HEK293T (cell line): ENCODE measurements at regions not wholly inside any gene's neighbourhood (a gene's known extent, or its start where the extent isn't known, plus 50 kb on each side); places are given as distances from the start of the nearest gene placed in this dataset.

Experiments used
- CTCF ChIA-PET: fragments of 350-600 bp; formaldehyde crosslinking; extraction: SDS; loops from one replicate; lab custom pipeline; 2021; ENCODE audit warnings: antibody characterized with exemption, inconsistent platforms; lab: Yijun Ruan, JAX
- POLR2A ChIA-PET: fragments of 350-600 bp; formaldehyde crosslinking; extraction: SDS; loops from one replicate; lab custom pipeline; 2020; ENCODE audit warnings: antibody characterized with exemption, inconsistent platforms; lab: Yijun Ruan, JAX
- DNase-seq: peaks from one replicate; pipeline ENCODE4 v3.0.0; 2012; ENCODE audit warnings: mixed read lengths; ENCODE audit errors: extremely low spot score
- ARNT ChIP-seq: fragments of 450-650 bp; IDR thresholded peaks from 2 replicates; pipeline ENCODE4 v1.6.1; 2017; ENCODE audit warnings: mild to moderate bottlenecking
- BHLHE40 ChIP-seq: fragments of 450-650 bp; IDR thresholded peaks from 2 replicates; pipeline ENCODE4 v1.6.1; 2016; ENCODE audit warnings: mild to moderate bottlenecking, moderate library complexity, borderline replicate concordance
- CTBP1 ChIP-seq: fragments of 450-650 bp; IDR thresholded peaks from 2 replicates; pipeline ENCODE4 v1.6.1; 2016; ENCODE audit warnings: borderline replicate concordance
- ELF4 ChIP-seq: fragments of 450-650 bp; IDR thresholded peaks from 2 replicates; pipeline ENCODE4 v1.6.1; 2017; ENCODE audit warnings: antibody characterized with exemption
- FOXA1 ChIP-seq: fragments of 450-650 bp; IDR thresholded peaks from 2 replicates; pipeline ENCODE4 v1.6.1; 2016; ENCODE audit warnings: mild to moderate bottlenecking
- FOXK2 ChIP-seq: fragments of 450-650 bp; IDR thresholded peaks from 2 replicates; pipeline ENCODE4 v1.6.1; 2016; ENCODE audit warnings: mild to moderate bottlenecking
- FOXM1 ChIP-seq: fragments of 450-650 bp; IDR thresholded peaks from 2 replicates; pipeline ENCODE4 v1.6.1; 2017; ENCODE audit warnings: mild to moderate bottlenecking, borderline replicate concordance
- HDGF ChIP-seq: fragments of 450-650 bp; IDR thresholded peaks from 2 replicates; pipeline ENCODE4 v1.6.1; 2017; ENCODE audit warnings: antibody characterized with exemption, borderline replicate concordance
- L3MBTL2 ChIP-seq: fragments of 450-650 bp; conservative IDR thresholded peaks from 2 replicates; pipeline ENCODE4 v1.6.1; 2016; ENCODE audit warnings: mild to moderate bottlenecking
- LEF1 ChIP-seq: fragments of 450-650 bp; IDR thresholded peaks from 2 replicates; pipeline ENCODE4 v1.6.1; 2017; ENCODE audit warnings: mild to moderate bottlenecking, borderline replicate concordance
- NFRKB ChIP-seq: fragments of 450-650 bp; IDR thresholded peaks from 2 replicates; pipeline ENCODE4 v1.6.1; 2016; ENCODE audit warnings: mild to moderate bottlenecking, moderate library complexity
- PKNOX1 ChIP-seq: fragments of 450-650 bp; IDR thresholded peaks from 2 replicates; pipeline ENCODE4 v1.6.1; 2016
- SP1 ChIP-seq: fragments of 450-650 bp; IDR thresholded peaks from 2 replicates; pipeline ENCODE4 v1.6.1; 2017
- SUZ12 ChIP-seq: fragments of 450-650 bp; IDR thresholded peaks from 2 replicates; pipeline ENCODE4 v1.6.1; 2016; ENCODE audit warnings: mild to moderate bottlenecking
- TARDBP ChIP-seq: fragments of 450-650 bp; IDR thresholded peaks from 2 replicates; pipeline ENCODE4 v1.6.1; 2016
- ZNF384 ChIP-seq: fragments of 450-650 bp; IDR thresholded peaks from 2 replicates; pipeline ENCODE4 v1.6.1; 2016

GRCh38 chr1:188517139-188517538 lies 1688.4 kb downstream of the PLA2G4A start:
- no peak for DNase-seq
- ChIA-PET CTCF (no interaction called here), POLR2A (no interaction called here)
- TF ChIP-seq SUZ12 (no peak), FOXA1 (no peak), SP1 (no peak), ELF4 (no peak), TARDBP (no peak), LEF1 (no peak), NFRKB (no peak), FOXM1 (no peak), HDGF (no peak), BHLHE40 (no peak), PKNOX1 (no peak), ARNT (no peak), L3MBTL2 (no peak), CTBP1 (no peak), ZNF384 (no peak), FOXK2 (no peak)

GRCh38 chr1:188551176-188551575 lies 1722.4 kb downstream of the PLA2G4A start:
- CTCF ChIA-PET, result no interaction called here
- no peak for DNase-seq
- POLR2A ChIA-PET, result no interaction called here
- TF ChIP-seq CTBP1 (no peak), FOXK2 (no peak), FOXA1 (no peak), SP1 (no peak), L3MBTL2 (no peak), ZNF384 (no peak), LEF1 (no peak), ELF4 (no peak), PKNOX1 (no peak), SUZ12 (no peak), FOXM1 (no peak), NFRKB (no peak)

GRCh38 chr1:188557053-188557452 lies 1728.3 kb downstream of the PLA2G4A start:
- TF ChIP-seq HDGF, result no peak
- TF ChIP-seq SUZ12, result no peak
- TF ChIP-seq PKNOX1, result no peak
- TF ChIP-seq ARNT, result no peak
- TF ChIP-seq ELF4, result no peak
- no peak for DNase-seq
- ChIA-PET POLR2A (no interaction called here), CTCF (no interaction called here)

GRCh38 chr1:188582911-188583532 lies 1754.3 kb downstream of the PLA2G4A start:
- ChIA-PET POLR2A (no interaction called here), CTCF (no interaction called here)
- DNase-seq, result no peak
- TF ChIP-seq BHLHE40 (no peak), ELF4 (no peak), FOXA1 (no peak), L3MBTL2 (no peak), ZNF384 (no peak)

- POLR2A ChIA-PET, result no interaction called here
- TF ChIP-seq HDGF (no peak), SUZ12 (no peak), BHLHE40 (no peak), ELF4 (no peak), ARNT (no peak), FOXK2 (no peak), PKNOX1 (no peak), CTBP1 (no peak), LEF1 (no peak), ZNF384 (no peak), FOXA1 (no peak)
These were observed 1755.4 kb downstream of the PLA2G4A start for GRCh38 chr1:188584119-188584518.

GRCh38 chr1:188590641-188591040 lies 1761.9 kb downstream of the PLA2G4A start:
- ChIA-PET CTCF (no interaction called here), POLR2A (no interaction called here)
- no peak for DNase-seq
- TF ChIP-seq L3MBTL2 (no peak), NFRKB (no peak), FOXM1 (no peak), BHLHE40 (no peak), ARNT (no peak), FOXK2 (no peak), PKNOX1 (no peak), HDGF (no peak), ZNF384 (no peak), CTBP1 (no peak), TARDBP (no peak)

More at GRCh38 chr1:188584119-188584518, 1755.4 kb downstream of the PLA2G4A start:
- CTCF ChIA-PET, result no interaction called here
- DNase-seq, result no peak
